ENCODE measurements at regions not wholly inside any gene's neighbourhood (a gene's known extent, or its start where the extent isn't known, plus 50 kb on each side); places are given as distances from the start of the nearest gene placed in this dataset.

- H3K36me3 Mint-ChIP-seq (ENCODE audit: low read depth, unreplicated experiment): no peaks in the 10 kb centered on the region
- H3K27me3 ChIP-seq (ENCODE audit: insufficient read depth, low read length): no peaks in the 10 kb centered on the region
- FAIRE-seq (no peak), DNase-seq (ENCODE audit: low read depth) (no peak)
- H3K4me1 Mint-ChIP-seq (ENCODE audit: low read depth, unreplicated experiment): no peaks in the 10 kb centered on the region
- no peaks in the 10 kb centered on the region for H3K79me2 ChIP-seq (ENCODE audit: insufficient read depth, low read length)
- no peaks in the 10 kb centered on the region for H4K20me1 ChIP-seq (ENCODE audit: insufficient read depth, low read length)
- H3K27ac ChIP-seq (ENCODE audit: low read depth, low read length): no peak overlapping the region
- peaks cover 6% of the 10 kb centered on the region for H3K9me3 Mint-ChIP-seq (ENCODE audit: unreplicated experiment)
- no peaks in the 10 kb centered on the region for H3K36me3 ChIP-seq (ENCODE audit: insufficient read depth, low read length)
- no peak overlapping the region for H3K4me3 Mint-ChIP-seq (ENCODE audit: unreplicated experiment)
- H3K9me3 ChIP-seq (ENCODE audit: insufficient read depth, low read depth, low read length): peaks cover 3% of the 10 kb centered on the region
- no peak overlapping the region for H3K9ac ChIP-seq (ENCODE audit: low read length)
- H3K27me3 Mint-ChIP-seq (ENCODE audit: low read depth, unreplicated experiment): peaks cover 14% of the 10 kb centered on the region
- H3K27ac Mint-ChIP-seq (ENCODE audit: unreplicated experiment): no peak overlapping the region
- H3K4me3 ChIP-seq (ENCODE audit: insufficient read depth, low read depth, low read length): no peak overlapping the region
- no peak for TF ChIP-seq EZH2 (IDR thresholded peaks at IDR 0.05; ENCODE audit: insufficient read depth, low read length)
- TF ChIP-seq, protein P1, sequence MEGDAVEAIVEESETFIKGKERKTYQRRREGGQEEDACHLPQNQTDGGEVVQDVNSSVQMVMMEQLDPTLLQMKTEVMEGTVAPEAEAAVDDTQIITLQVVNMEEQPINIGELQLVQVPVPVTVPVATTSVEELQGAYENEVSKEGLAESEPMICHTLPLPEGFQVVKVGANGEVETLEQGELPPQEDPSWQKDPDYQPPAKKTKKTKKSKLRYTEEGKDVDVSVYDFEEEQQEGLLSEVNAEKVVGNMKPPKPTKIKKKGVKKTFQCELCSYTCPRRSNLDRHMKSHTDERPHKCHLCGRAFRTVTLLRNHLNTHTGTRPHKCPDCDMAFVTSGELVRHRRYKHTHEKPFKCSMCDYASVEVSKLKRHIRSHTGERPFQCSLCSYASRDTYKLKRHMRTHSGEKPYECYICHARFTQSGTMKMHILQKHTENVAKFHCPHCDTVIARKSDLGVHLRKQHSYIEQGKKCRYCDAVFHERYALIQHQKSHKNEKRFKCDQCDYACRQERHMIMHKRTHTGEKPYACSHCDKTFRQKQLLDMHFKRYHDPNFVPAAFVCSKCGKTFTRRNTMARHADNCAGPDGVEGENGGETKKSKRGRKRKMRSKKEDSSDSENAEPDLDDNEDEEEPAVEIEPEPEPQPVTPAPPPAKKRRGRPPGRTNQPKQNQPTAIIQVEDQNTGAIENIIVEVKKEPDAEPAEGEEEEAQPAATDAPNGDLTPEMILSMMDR (IDR thresholded peaks at IDR 0.05; ENCODE audit: insufficient read depth, low read depth, low read length): no peak
- H2AFZ ChIP-seq (ENCODE audit: low read depth, low read length): no peak overlapping the region
- no peak overlapping the region for H3K4me2 ChIP-seq (ENCODE audit: low read length)
- H3K4me1 ChIP-seq (ENCODE audit: insufficient read depth, low read length): no peaks in the 10 kb centered on the region
These were observed 283.9 kb downstream of the SMOC2 start for GRCh38 chr6:168724669-168725570.

DNA sequence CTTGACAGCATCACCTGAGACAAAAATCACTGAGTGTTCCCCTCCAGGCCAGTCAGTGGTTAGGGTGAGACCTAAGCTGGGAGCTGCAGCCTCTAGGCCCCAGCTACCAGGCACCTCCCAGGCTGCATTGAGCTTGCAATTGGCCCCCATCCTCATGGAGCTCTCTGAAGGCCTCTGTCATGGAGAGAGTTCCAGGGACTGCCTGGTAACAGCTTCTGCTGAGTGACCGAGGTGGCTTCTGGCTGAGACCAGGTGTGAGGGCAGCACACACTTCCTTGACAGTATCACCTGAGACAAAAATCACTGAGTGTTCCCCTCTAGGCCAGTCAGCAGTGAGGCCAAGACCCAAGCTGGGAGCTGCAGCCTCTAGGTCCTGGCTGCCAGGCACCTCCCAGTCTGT, 283.0 kb downstream of the SMOC2 start:
- no peak overlapping the region for H3K9ac ChIP-seq (ENCODE audit: low read length)
- no peaks in the 10 kb centered on the region for H3K36me3 ChIP-seq (ENCODE audit: insufficient read depth, low read length)
- Mint-ChIP-seq H3K4me3 (ENCODE audit: unreplicated experiment) (no peak overlapping the region), H3K4me1 (ENCODE audit: low read depth, unreplicated experiment) (no peaks in the 10 kb centered on the region), H3K27ac (ENCODE audit: unreplicated experiment) (no peak overlapping the region), H3K9me3 (ENCODE audit: unreplicated experiment) (peaks cover 6% of the 10 kb centered on the region), H3K27me3 (ENCODE audit: low read depth, unreplicated experiment) (peaks cover 14% of the 10 kb centered on the region), H3K36me3 (ENCODE audit: low read depth, unreplicated experiment) (no peaks in the 10 kb centered on the region)
- no peaks in the 10 kb centered on the region for H3K27me3 ChIP-seq (ENCODE audit: insufficient read depth, low read length)
- no peaks in the 10 kb centered on the region for H4K20me1 ChIP-seq (ENCODE audit: insufficient read depth, low read length)
- no peak overlapping the region for H3K4me2 ChIP-seq (ENCODE audit: low read length)
- FAIRE-seq: no peak
- H3K4me3 ChIP-seq (ENCODE audit: insufficient read depth, low read depth, low read length): no peak overlapping the region
- H3K4me1 ChIP-seq (ENCODE audit: insufficient read depth, low read length): no peaks in the 10 kb centered on the region
- TF ChIP-seq EZH2 (IDR thresholded peaks at IDR 0.05; ENCODE audit: insufficient read depth, low read length): no peak
- TF ChIP-seq, protein P1 (IDR thresholded peaks at IDR 0.05; ENCODE audit: insufficient read depth, low read depth, low read length): no peak
- peaks cover 4% of the 10 kb centered on the region for H3K9me3 ChIP-seq (ENCODE audit: insufficient read depth, low read depth, low read length)
- H2AFZ ChIP-seq (ENCODE audit: low read depth, low read length): no peak overlapping the region
- no peak overlapping the region for H3K27ac ChIP-seq (ENCODE audit: low read depth, low read length)
- no peaks in the 10 kb centered on the region for H3K79me2 ChIP-seq (ENCODE audit: insufficient read depth, low read length)
- DNase-seq (ENCODE audit: low read depth): no peak

DNA sequence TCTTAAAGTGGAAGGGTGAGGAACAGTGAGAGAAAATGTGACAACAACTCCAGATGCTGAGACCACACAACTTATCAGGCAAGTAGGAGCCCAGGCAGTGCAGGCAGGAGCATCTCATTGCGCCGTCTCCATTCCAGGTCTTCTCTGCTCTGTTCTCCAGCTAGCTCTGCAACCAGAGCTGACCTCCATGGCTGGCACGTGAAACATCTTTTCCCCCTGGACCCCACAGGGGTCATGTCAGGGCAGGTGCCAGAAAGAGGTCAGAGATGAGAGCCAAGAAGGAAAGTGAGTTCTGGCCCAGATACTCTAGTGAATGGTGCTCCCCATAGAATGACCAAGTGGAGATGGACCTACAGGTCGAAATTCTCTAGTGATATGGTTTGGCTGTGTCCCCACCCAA, 281.4 kb downstream of the SMOC2 start:
- no peaks in the 10 kb centered on the region for H3K4me1 ChIP-seq (ENCODE audit: insufficient read depth, low read length)
- H3K4me1 Mint-ChIP-seq (ENCODE audit: low read depth, unreplicated experiment): no peaks in the 10 kb centered on the region

More for the DNA sequence above, 281.4 kb downstream of the SMOC2 start:
- Mint-ChIP-seq H3K27me3 (ENCODE audit: low read depth, unreplicated experiment) (peaks cover 14% of the 10 kb centered on the region), H3K36me3 (ENCODE audit: low read depth, unreplicated experiment) (no peaks in the 10 kb centered on the region), H3K9me3 (ENCODE audit: unreplicated experiment) (peaks cover 6% of the 10 kb centered on the region), H3K4me3 (ENCODE audit: unreplicated experiment) (no peak overlapping the region), H3K27ac (ENCODE audit: unreplicated experiment) (no peak overlapping the region)
- no peaks in the 10 kb centered on the region for H4K20me1 ChIP-seq (ENCODE audit: insufficient read depth, low read length)
- no peaks in the 10 kb centered on the region for H3K79me2 ChIP-seq (ENCODE audit: insufficient read depth, low read length)
- TF ChIP-seq, protein P1 (IDR thresholded peaks at IDR 0.05; ENCODE audit: insufficient read depth, low read depth, low read length): no peak
- no peak for TF ChIP-seq EZH2 (IDR thresholded peaks at IDR 0.05; ENCODE audit: insufficient read depth, low read length)
- H2AFZ ChIP-seq (ENCODE audit: low read depth, low read length): no peak overlapping the region
- H3K4me3 ChIP-seq (ENCODE audit: insufficient read depth, low read depth, low read length): no peak overlapping the region
- peaks cover 7% of the 10 kb centered on the region for H3K9me3 ChIP-seq (ENCODE audit: insufficient read depth, low read depth, low read length)
- no peaks in the 10 kb centered on the region for H3K36me3 ChIP-seq (ENCODE audit: insufficient read depth, low read length)
- H3K27ac ChIP-seq (ENCODE audit: low read depth, low read length): no peak overlapping the region
- no peak overlapping the region for H3K9ac ChIP-seq (ENCODE audit: low read length)
- H3K4me2 ChIP-seq (ENCODE audit: low read length): no peak overlapping the region
- H3K27me3 ChIP-seq (ENCODE audit: insufficient read depth, low read length): no peaks in the 10 kb centered on the region
- FAIRE-seq: no peak
- DNase-seq (ENCODE audit: low read depth): no peak
